ENCODE measurements at regions not wholly inside any gene's neighbourhood (a gene's known extent, or its start where the extent isn't known, plus 50 kb on each side); places are given as distances from the start of the nearest gene placed in this dataset.

- no peak for ATAC-seq
- H3K4me3 ChIP-seq, result no peak overlapping the region
- H3K36me3 ChIP-seq, result no peaks in the 10 kb centered on the region
- no peaks in the 10 kb centered on the region for H3K9me3 ChIP-seq
- no peaks in the 10 kb centered on the region for H3K27me3 ChIP-seq
- intact Hi-C loops (cut with DNase I), result no loop called here
- no peak for DNase-seq
- no peak overlapping the region for H3K27ac ChIP-seq
- WGBS, 2 donors, result 87 to 91% methylated on average over 7 of the region's 7 CpGs
- TF ChIP-seq, protein P1, sequence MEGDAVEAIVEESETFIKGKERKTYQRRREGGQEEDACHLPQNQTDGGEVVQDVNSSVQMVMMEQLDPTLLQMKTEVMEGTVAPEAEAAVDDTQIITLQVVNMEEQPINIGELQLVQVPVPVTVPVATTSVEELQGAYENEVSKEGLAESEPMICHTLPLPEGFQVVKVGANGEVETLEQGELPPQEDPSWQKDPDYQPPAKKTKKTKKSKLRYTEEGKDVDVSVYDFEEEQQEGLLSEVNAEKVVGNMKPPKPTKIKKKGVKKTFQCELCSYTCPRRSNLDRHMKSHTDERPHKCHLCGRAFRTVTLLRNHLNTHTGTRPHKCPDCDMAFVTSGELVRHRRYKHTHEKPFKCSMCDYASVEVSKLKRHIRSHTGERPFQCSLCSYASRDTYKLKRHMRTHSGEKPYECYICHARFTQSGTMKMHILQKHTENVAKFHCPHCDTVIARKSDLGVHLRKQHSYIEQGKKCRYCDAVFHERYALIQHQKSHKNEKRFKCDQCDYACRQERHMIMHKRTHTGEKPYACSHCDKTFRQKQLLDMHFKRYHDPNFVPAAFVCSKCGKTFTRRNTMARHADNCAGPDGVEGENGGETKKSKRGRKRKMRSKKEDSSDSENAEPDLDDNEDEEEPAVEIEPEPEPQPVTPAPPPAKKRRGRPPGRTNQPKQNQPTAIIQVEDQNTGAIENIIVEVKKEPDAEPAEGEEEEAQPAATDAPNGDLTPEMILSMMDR (IDR thresholded peaks at IDR 0.05), result no peak
- no peaks in the 10 kb centered on the region for H3K4me1 ChIP-seq
- FAIRE-seq, result no peak
These were observed 176.5 kb downstream of the SNX18 start for GRCh38 chr5:54693936-54694657.

- H3K27me3 ChIP-seq, result no peaks in the 10 kb centered on the region
- DNase-seq (no peak), ATAC-seq (no peak), FAIRE-seq (no peak)
- H3K4me1 ChIP-seq, result no peaks in the 10 kb centered on the region
- intact Hi-C loops (cut with DNase I), result no loop called here
- H3K27ac ChIP-seq, result no peak overlapping the region
- 38 to 42% methylated on average over 4 of the region's 4 CpGs for WGBS, 2 donors
- H3K36me3 ChIP-seq, result no peaks in the 10 kb centered on the region
- no peaks in the 10 kb centered on the region for H3K9me3 ChIP-seq
- TF ChIP-seq, protein P1 (IDR thresholded peaks at IDR 0.05), result no peak
- H3K4me3 ChIP-seq, result no peak overlapping the region
These were observed 175.1 kb downstream of the SNX18 start for GRCh38 chr5:54692631-54693030.

DNA sequence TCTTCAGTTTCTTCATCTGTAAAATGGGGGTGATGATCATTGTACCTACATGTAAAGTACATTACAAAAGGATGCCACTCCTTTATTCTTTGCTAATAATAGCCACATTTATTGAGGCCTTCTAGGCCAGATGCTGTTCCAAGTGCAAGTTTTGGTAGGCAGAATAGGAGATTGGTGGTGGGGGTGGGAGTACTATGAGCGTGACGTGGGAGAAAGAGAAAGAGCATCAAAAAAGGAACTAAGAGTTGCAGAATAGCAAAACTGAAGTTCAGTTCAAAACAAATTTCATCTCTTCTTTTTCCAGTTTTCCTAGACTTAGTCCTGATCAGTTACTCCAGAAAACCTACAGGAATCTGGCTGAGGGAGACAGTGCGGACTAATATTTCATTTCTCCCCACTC lies 174.1 kb downstream of the SNX18 start:
- Histone ChIP-seq H3K4me1 (no peaks in the 10 kb centered on the region), H3K9me3 (no peaks in the 10 kb centered on the region), H3K27ac (no peak overlapping the region), H3K36me3 (no peaks in the 10 kb centered on the region), H3K27me3 (no peaks in the 10 kb centered on the region), H3K4me3 (no peak overlapping the region)
- intact Hi-C loops (cut with DNase I), result no loop called here
- TF ChIP-seq, protein P1 (IDR thresholded peaks at IDR 0.05), result no peak
- FAIRE-seq, result no peak
- DNase-seq, result no peak
- 90 to 92% methylated on average over 3 of the region's 3 CpGs for WGBS, 2 donors
- peak in 1 of 4 donors; percentile 44 for ATAC-seq

DNA sequence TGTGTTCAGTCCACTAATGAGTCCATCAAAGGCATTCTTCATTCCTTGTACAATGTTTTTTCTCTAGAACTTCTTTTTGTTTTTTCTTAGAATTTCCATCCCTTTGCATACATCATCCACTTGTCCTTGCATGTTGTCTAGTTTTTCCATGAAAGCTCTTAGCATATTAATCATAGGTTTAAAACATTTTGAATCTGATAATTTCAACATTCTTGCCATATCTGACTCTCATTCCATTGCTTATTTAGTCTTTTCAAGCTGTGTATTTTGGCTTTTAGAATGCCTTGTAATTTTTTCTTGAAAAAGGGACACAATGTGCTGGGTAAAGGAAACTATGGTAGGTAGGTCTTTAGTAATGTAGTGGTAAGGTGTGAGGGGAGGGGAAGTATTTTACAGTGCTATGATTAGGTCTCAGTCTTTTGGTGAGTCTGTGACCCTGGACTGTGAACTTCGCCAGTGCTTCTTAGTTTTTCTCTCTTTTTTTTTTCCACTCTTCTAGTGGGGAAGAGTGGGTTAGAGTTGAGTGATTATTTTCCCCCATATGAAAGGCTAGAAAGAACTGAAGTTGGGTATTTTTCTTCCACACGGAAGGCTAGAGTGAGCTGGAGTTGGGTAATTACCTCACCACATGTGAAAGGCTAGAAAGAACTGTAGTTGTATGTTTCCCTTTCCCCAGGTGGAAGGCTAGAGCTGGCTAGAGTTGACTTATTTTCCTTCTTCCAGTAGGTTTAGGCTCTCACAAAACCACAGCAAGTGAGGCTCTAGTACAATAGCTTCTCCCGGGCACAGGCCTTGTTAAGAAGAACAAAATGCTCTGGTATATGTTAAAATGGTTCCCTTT lies 172.1 kb downstream of the SNX18 start:
- no peak for DNase-seq

More for the DNA sequence above, 172.1 kb downstream of the SNX18 start:
- FAIRE-seq, result no peak
- H3K27ac ChIP-seq, result no peak overlapping the region
- WGBS, 2 donors, result 86 to 93% methylated on average over 3 of the region's 3 CpGs
- no peaks in the 10 kb centered on the region for H3K9me3 ChIP-seq
- TF ChIP-seq, protein P1 (IDR thresholded peaks at IDR 0.05), result no peak
- intact Hi-C loops (cut with DNase I), result no loop called here
- H3K4me3 ChIP-seq, result no peak overlapping the region
- ATAC-seq, result no peak
- no peaks in the 10 kb centered on the region for H3K4me1 ChIP-seq
- H3K36me3 ChIP-seq, result no peaks in the 10 kb centered on the region
- no peaks in the 10 kb centered on the region for H3K27me3 ChIP-seq

Data from pancreas (tissue), 10 donors.